ENCODE measurements at regions not wholly inside any gene's neighbourhood (a gene's known extent, or its start where the extent isn't known, plus 50 kb on each side); places are given as distances from the start of the nearest gene placed in this dataset.

DNA sequence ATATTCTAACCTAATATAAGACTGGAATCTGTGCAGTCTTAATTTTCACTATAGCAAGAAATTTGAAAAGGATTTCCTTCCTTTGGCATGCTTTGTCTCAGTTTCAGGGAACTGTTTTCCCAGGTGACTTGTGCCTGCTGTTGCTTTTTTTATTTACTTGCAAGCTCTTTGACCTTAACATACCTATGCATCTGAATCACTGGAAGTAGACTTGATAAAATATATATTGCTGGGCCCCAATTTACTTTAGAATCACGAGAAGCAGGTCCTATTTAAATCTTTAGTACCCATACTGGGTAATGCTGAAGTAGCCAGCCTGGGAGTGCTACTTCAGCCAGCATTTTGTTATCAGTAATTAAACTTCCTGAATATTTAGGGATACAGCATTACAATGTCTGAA is 257.9 kb upstream of the ALCAM start:
- ATAC-seq = no peak

DNA sequence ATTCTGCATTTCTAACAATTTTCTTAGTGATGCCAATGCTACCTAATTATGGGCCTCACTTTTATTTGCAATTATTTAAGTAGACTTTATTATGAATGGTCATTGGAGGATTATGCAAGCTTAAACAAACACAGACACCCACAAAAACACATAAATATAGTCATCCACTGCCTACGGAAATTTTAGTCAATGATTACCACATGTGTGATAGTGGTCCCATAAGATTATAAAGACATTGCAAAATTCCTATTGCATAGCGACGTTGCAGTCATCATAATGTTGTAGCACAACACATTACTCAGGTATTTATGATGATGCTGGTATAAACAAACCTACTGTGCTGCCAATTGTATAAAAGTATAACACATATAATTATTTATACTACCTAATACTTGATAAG is 247.8 kb upstream of the ALCAM start:
- no peak overlapping the region for H3K27ac ChIP-seq
- TF ChIP-seq, protein P1, sequence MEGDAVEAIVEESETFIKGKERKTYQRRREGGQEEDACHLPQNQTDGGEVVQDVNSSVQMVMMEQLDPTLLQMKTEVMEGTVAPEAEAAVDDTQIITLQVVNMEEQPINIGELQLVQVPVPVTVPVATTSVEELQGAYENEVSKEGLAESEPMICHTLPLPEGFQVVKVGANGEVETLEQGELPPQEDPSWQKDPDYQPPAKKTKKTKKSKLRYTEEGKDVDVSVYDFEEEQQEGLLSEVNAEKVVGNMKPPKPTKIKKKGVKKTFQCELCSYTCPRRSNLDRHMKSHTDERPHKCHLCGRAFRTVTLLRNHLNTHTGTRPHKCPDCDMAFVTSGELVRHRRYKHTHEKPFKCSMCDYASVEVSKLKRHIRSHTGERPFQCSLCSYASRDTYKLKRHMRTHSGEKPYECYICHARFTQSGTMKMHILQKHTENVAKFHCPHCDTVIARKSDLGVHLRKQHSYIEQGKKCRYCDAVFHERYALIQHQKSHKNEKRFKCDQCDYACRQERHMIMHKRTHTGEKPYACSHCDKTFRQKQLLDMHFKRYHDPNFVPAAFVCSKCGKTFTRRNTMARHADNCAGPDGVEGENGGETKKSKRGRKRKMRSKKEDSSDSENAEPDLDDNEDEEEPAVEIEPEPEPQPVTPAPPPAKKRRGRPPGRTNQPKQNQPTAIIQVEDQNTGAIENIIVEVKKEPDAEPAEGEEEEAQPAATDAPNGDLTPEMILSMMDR (IDR thresholded peaks at IDR 0.05) = no peak
- DNase-seq (no peak), ATAC-seq (no peak)
- H3K4me1 ChIP-seq = no peaks in the 10 kb centered on the region
- no peaks in the 10 kb centered on the region for H3K27me3 ChIP-seq
- intact Hi-C loops (cut with DNase I) = no loop called here
- no peaks in the 10 kb centered on the region for H3K36me3 ChIP-seq
- H3K4me3 ChIP-seq = no peak overlapping the region
- H3K9me3 ChIP-seq = no peaks in the 10 kb centered on the region

More for the DNA sequence above, 257.9 kb upstream of the ALCAM start:
- intact Hi-C loops (cut with DNase I) = no loop called here
- TF ChIP-seq, protein P1 (IDR thresholded peaks at IDR 0.05) = no peak
- Histone ChIP-seq H3K4me3 (no peak overlapping the region), H3K36me3 (no peaks in the 10 kb centered on the region), H3K9me3 (peaks cover 0 to 24% of the 10 kb centered on the region in 2 donors), H3K27ac (no peak overlapping the region), H3K27me3 (no peaks in the 10 kb centered on the region), H3K4me1 (no peaks in the 10 kb centered on the region)
- DNase-seq = no peak

DNA sequence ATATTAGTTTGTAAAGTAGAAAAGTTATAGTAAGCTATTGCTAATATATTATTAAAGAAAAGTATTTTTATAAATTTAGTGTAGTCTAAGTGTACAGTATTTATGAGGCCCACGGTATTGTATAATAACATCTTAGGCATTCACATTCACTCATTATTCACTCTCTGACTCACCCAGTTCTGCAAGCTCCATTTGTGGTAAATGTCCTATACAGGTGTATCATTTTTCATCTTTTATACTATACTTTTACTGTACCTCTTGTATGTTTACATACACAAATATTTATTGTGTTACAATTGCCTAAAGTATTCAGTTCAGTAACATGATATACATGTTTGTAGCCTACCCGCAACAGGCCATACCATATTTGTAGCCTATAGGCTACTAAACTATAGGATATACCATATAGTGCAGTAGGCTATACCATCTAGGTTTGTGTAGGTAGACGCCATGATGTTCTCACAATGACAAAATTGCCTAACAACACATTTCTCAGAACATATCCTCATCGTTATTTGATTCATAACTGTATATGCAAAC is 246.8 kb upstream of the ALCAM start:
- intact Hi-C loops (cut with DNase I) = no loop called here
- Histone ChIP-seq H3K27me3 (no peaks in the 10 kb centered on the region), H3K27ac (no peak overlapping the region), H3K4me3 (no peak overlapping the region), H3K36me3 (no peaks in the 10 kb centered on the region), H3K4me1 (no peaks in the 10 kb centered on the region), H3K9me3 (no peaks in the 10 kb centered on the region)
- ATAC-seq = no peak
- TF ChIP-seq, protein P1 (IDR thresholded peaks at IDR 0.05) = no peak
- DNase-seq = no peak

DNA sequence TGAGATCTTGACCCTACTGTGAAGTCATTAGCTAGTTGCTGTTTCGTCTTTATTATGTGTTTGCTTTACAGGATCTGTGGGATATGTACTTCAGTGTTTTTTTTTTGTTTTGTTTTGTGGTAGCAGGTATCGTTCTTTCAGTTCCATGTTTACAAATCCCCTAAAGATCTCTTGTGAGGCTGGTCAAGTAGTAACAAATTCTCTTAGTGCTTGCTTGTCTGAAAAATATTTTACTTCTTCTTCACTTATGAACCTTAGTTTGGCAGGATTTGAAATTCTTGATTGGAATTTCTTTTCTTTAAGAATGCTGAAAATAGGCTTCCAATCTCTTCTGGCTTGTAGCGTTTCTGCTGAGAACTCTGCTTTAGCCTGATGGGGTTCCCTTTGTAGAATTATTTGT is 235.8 kb upstream of the ALCAM start:
- Histone ChIP-seq H3K27me3 (no peaks in the 10 kb centered on the region), H3K9me3 (peaks cover 0 to 16% of the 10 kb centered on the region in 2 donors), H3K36me3 (no peaks in the 10 kb centered on the region), H3K4me1 (no peaks in the 10 kb centered on the region), H3K4me3 (no peak overlapping the region), H3K27ac (no peak overlapping the region)
- DNase-seq (no peak), ATAC-seq (no peak)
- TF ChIP-seq, protein P1 (IDR thresholded peaks at IDR 0.05) = no peak
- intact Hi-C loops (cut with DNase I) = no loop called here

DNA sequence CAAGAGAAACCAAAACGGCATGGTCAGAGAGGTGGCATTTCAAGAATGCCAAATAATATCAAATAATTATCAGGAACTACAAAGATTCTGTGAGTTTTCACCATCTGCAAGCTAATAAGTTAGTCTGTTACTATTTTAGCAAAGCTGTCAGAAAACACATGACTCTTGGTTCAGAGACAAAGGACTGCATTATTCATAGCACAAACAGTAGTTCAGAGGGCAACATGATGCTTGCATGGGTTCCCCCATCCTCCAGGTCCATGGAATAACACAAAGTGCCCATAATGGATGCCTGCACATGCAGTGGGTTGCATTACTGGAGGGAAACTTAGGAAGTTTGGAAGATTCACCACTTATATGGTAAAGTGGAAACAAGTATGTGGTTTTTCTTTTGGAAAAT is 228.8 kb upstream of the ALCAM start:
- ATAC-seq (no peak), DNase-seq (no peak)
- H3K27ac ChIP-seq = no peak overlapping the region
- TF ChIP-seq, protein P1 (IDR thresholded peaks at IDR 0.05) = no peak
- no peaks in the 10 kb centered on the region for H3K9me3 ChIP-seq
- peaks cover 0 to 7% of the 10 kb centered on the region in 2 donors for H3K4me1 ChIP-seq
- H3K4me3 ChIP-seq = no peak overlapping the region
- no peaks in the 10 kb centered on the region for H3K36me3 ChIP-seq
- intact Hi-C loops (cut with DNase I) = no loop called here
- H3K27me3 ChIP-seq = no peaks in the 10 kb centered on the region

All from left lung (tissue), 4 donors.